K562 (cell line): ENCODE measurements at regions not wholly inside any gene's neighbourhood (a gene's known extent, or its start where the extent isn't known, plus 50 kb on each side); places are given as distances from the start of the nearest gene placed in this dataset.

Experiments used
- ATAC-seq: fragments of 200-7000 bp; cut with Tn5 transposase; 3 replicates; pipeline ENCODE4 v1.9.1; 2020; ENCODE audit warnings: moderate library complexity
- BruUV-seq: library from RNA; stranded (reverse); fragments of 400-500 nt; replicated peaks from 2 replicates; lab custom pipeline; 2021; lab: Mats Ljungman, UMichigan
- CTCF ChIA-PET: fragments of 300-600 bp; formaldehyde crosslinking; extraction: SDS; loops from one replicate; lab custom pipeline; 2021; ENCODE audit warnings: low intra/inter-chr PET ratio; lab: Yijun Ruan, JAX
- POLR2A ChIA-PET: fragments of 300-600, 350-650 bp; sonication (Branson Sonifier 250); formaldehyde crosslinking; extraction: SDS; loops from one replicate; lab custom pipeline; 2021; ENCODE audit warnings: antibody characterized with exemption, inconsistent platforms; lab: Yijun Ruan, JAX
- DNase-seq, 4 experiments: peaks; one replicate each; pipeline versions ENCODE4 v3.0.0 to v3.0.0-alpha.2; 2011 to 2018; ENCODE audit warnings: low spot score in 3 of 4, mixed read lengths in 3 of 4; ENCODE audit errors: extremely low read depth in 1 of 4
- FAIRE-seq: peaks from 2 replicates; lab custom pipeline; 2011; peaks lifted over from hg19 to GRCh38; lab: Jason Lieb, UNC
- H2AFZ ChIP-seq: 2 replicates; pipeline ENCODE4 v1.6.0; 2011; ENCODE audit warnings: low read depth, low read length, control low read depth, inconsistent platforms
- H3K27ac ChIP-seq: fragments of 200-600 bp; 3 replicates; pipeline ENCODE4 v1.8.0; 2011; ENCODE audit warnings: low read depth, mild to moderate bottlenecking, control low read depth, inconsistent platforms, low read length, moderate library complexity, mixed read lengths; ENCODE audit errors: extremely low read depth
- H3K27me3 ChIP-seq, 2 experiments: fragments of 300-600 bp in 1 of 2; 2 replicates in 1 of 2; 3 replicates in 1 of 2; pipeline versions ENCODE4 v1.6.0 to v1.8.0; 2011; ENCODE audit warnings: inconsistent platforms in 2 of 2, low read length in 2 of 2, mild to moderate bottlenecking in 1 of 2, mixed read lengths in 1 of 2, moderate library complexity in 1 of 2; ENCODE audit not compliant: control insufficient read depth in 2 of 2, insufficient read depth in 2 of 2
- H3K36me3 ChIP-seq: fragments of 300-600 bp; 3 replicates; pipeline ENCODE4 v1.8.0; 2011; ENCODE audit warnings: mild to moderate bottlenecking, low read length, inconsistent platforms; ENCODE audit not compliant: control insufficient read depth, insufficient read depth
- H3K4me1 ChIP-seq, 2 experiments: fragments of 200-600 bp in 1 of 2; replicated peaks in 1 of 2; 2 replicates in 1 of 2; 3 replicates in 1 of 2; pipeline versions ENCODE4 v1.5.1 to v1.8.0; 2011; ENCODE audit warnings: inconsistent platforms in 2 of 2, low read length in 2 of 2, mild to moderate bottlenecking in 1 of 2, mixed read lengths in 1 of 2, moderate library complexity in 1 of 2; ENCODE audit not compliant: control insufficient read depth in 2 of 2, insufficient read depth in 2 of 2
- H3K4me2 ChIP-seq: 2 replicates; pipeline ENCODE4 v1.6.1; 2011; ENCODE audit warnings: low read length, control low read depth, inconsistent platforms, mixed read lengths; ENCODE audit not compliant: insufficient read depth
- H3K4me3 ChIP-seq: fragments of 200-600 bp; sonication (generic), shearing (Covaris generic); 2 replicates; pipeline ENCODE4 v1.5.1; 2016; ENCODE audit warnings: control low read depth, inconsistent platforms
- H3K79me2 ChIP-seq: fragments of 200-600 bp; 3 replicates; pipeline ENCODE4 v1.8.0; 2011; ENCODE audit warnings: low read length, inconsistent platforms; ENCODE audit not compliant: control insufficient read depth, insufficient read depth
- H3K9ac ChIP-seq, 2 experiments: 2 replicates each; pipeline versions ENCODE4 v1.6.0 to v1.6.1; 2011; ENCODE audit warnings: low read depth in 2 of 2, low read length in 2 of 2, control low read depth in 1 of 2, inconsistent platforms in 1 of 2, mild to moderate bottlenecking in 1 of 2, mixed read lengths in 1 of 2; ENCODE audit not compliant: insufficient read depth in 1 of 2
- H3K9me1 ChIP-seq: one replicate; pipeline ENCODE4 v1.6.0; 2011; ENCODE audit warnings: inconsistent platforms, mild to moderate bottlenecking, low read length, moderate library complexity; ENCODE audit not compliant: control insufficient read depth, insufficient read depth
- H3K9me3 ChIP-seq: replicated peaks from 2 replicates; pipeline ENCODE4 v1.5.1; 2011; ENCODE audit warnings: low read depth, low read length, inconsistent platforms; ENCODE audit not compliant: control insufficient read depth, insufficient read depth
- H4K20me1 ChIP-seq: replicated peaks from 2 replicates; pipeline ENCODE4 v1.6.1; 2011; ENCODE audit warnings: low read length, inconsistent platforms, mixed read lengths; ENCODE audit not compliant: control insufficient read depth, insufficient read depth
- ATF2 ChIP-seq: sonication (generic); formaldehyde crosslinking; IDR thresholded peaks from 2 replicates; pipeline ENCODE4 v1.8.1; 2022; ENCODE audit warnings: missing genetic modification reagents
- FOXJ3 ChIP-seq: sonication (generic); formaldehyde crosslinking; IDR thresholded peaks from 2 replicates; pipeline ENCODE4 v1.4.0; 2020; ENCODE audit warnings: mild to moderate bottlenecking, missing genetic modification reagents
- JUNB ChIP-seq: fragments of 450-650 bp; formaldehyde crosslinking; conservative IDR thresholded peaks from 2 replicates; pipeline ENCODE4 v1.4.0; 2020; ENCODE audit warnings: mild to moderate bottlenecking
- PTRF ChIP-seq: fragments of 450-650 bp; IDR thresholded peaks from 2 replicates; pipeline ENCODE4 v1.6.1; 2016; ENCODE audit warnings: mild to moderate bottlenecking, missing genetic modification characterization, missing compliant biosample characterization
- ZNF133 ChIP-seq: fragments of 250-450 bp; sonication (Bioruptor Pico); IDR thresholded peaks from 2 replicates; pipeline ENCODE4 v1.4.0; 2020; ENCODE audit warnings: mild to moderate bottlenecking
- ZNF146 ChIP-seq: IDR thresholded peaks from one replicate; pipeline ENCODE4 v1.6.1; 2018; ENCODE audit warnings: missing compliant biosample characterization; ENCODE audit not compliant: unreplicated experiment
- ZNF444 ChIP-seq: fragments of 250-450 bp; sonication (Bioruptor Pico); IDR thresholded peaks from 2 replicates; pipeline ENCODE4 v1.4.0; 2020; ENCODE audit warnings: mild to moderate bottlenecking, moderate library complexity
- in situ Hi-C: fragments of 300-500 bp; cut with MboI; formaldehyde crosslinking; loops from 4 replicates; pipeline ENCODE4 v1.15.0; 2018; ENCODE audit warnings: inconsistent platforms, mixed read lengths
- intact Hi-C: fragments of 100-400 bp; cut with micrococcal nuclease; formaldehyde crosslinking; loops from 2 replicates; pipeline ENCODE4 v1.14.2; 2022

- ChIA-PET POLR2A (interaction anchor here (0.7 kb wide), 1 partner anchor 14 kb away, joined by 3 read pairs; no protein-coding TSS in a partner anchor), CTCF (no interaction called here)
- Histone ChIP-seq H3K27ac (no peak overlapping the region), H2AFZ (no peak overlapping the region), H3K4me3 (no peak overlapping the region), H3K36me3 (no peaks in the 10 kb centered on the region), H3K27me3 (no peaks in the 10 kb centered on the region), H4K20me1 (no peaks in the 10 kb centered on the region), H3K4me1 (no peaks in the 10 kb centered on the region), H3K9me1 (no peaks in the 10 kb centered on the region), H3K79me2 (no peaks in the 10 kb centered on the region), H3K9ac (no peak overlapping the region), H3K9me3 (no peaks in the 10 kb centered on the region), H3K4me2 (no peak overlapping the region)
- no peak for ATAC-seq
- DNase-seq = no peak
- FAIRE-seq = no peak
- intact Hi-C loops = no loop called here
- in situ Hi-C loops = no loop called here
- BruUV-seq = no TSS peak
- no peak for TF ChIP-seq ZNF146 (CRISPR knock-in tag)
- TF ChIP-seq JUNB (CRISPR knock-in tag) = no peak
- TF ChIP-seq FOXJ3 (CRISPR knock-in tag) = no peak
- no peak for TF ChIP-seq PTRF (tag)
- TF ChIP-seq ATF2 (CRISPR knock-in tag) = no peak
- no peak for TF ChIP-seq ZNF133 (CRISPR knock-in tag)
- TF ChIP-seq ZNF444 (CRISPR knock-in tag) = no peak
These were observed 388.0 kb downstream of the SPRY1 start for GRCh38 chr4:123784626-123785025.
